K562 (cell line): ENCODE measurements at regions not wholly inside any gene's neighbourhood (a gene's known extent, or its start where the extent isn't known, plus 50 kb on each side); places are given as distances from the start of the nearest gene placed in this dataset.

Experiments used
- ATAC-seq: fragments of 200-7000 bp; cut with Tn5 transposase; 3 replicates; pipeline ENCODE4 v1.9.1; 2020; ENCODE audit warnings: moderate library complexity
- BruUV-seq: library from RNA; stranded (reverse); fragments of 400-500 nt; replicated peaks from 2 replicates; lab custom pipeline; 2021; lab: Mats Ljungman, UMichigan
- CTCF ChIA-PET: fragments of 300-600 bp; formaldehyde crosslinking; extraction: SDS; loops from one replicate; lab custom pipeline; 2021; ENCODE audit warnings: low intra/inter-chr PET ratio; lab: Yijun Ruan, JAX
- POLR2A ChIA-PET: fragments of 300-600, 350-650 bp; sonication (Branson Sonifier 250); formaldehyde crosslinking; extraction: SDS; loops from one replicate; lab custom pipeline; 2021; ENCODE audit warnings: antibody characterized with exemption, inconsistent platforms; lab: Yijun Ruan, JAX
- DNase-seq, 4 experiments: peaks; one replicate each; pipeline versions ENCODE4 v3.0.0 to v3.0.0-alpha.2; 2011 to 2018; ENCODE audit warnings: low spot score in 3 of 4, mixed read lengths in 3 of 4; ENCODE audit errors: extremely low read depth in 1 of 4
- FAIRE-seq: peaks from 2 replicates; lab custom pipeline; 2011; peaks lifted over from hg19 to GRCh38; lab: Jason Lieb, UNC
- H2AFZ ChIP-seq: 2 replicates; pipeline ENCODE4 v1.6.0; 2011; ENCODE audit warnings: low read depth, low read length, control low read depth, inconsistent platforms
- H3K27ac ChIP-seq: fragments of 200-600 bp; 3 replicates; pipeline ENCODE4 v1.8.0; 2011; ENCODE audit warnings: low read depth, mild to moderate bottlenecking, control low read depth, inconsistent platforms, low read length, moderate library complexity, mixed read lengths; ENCODE audit errors: extremely low read depth
- H3K27me3 ChIP-seq, 2 experiments: fragments of 300-600 bp in 1 of 2; 2 replicates in 1 of 2; 3 replicates in 1 of 2; pipeline versions ENCODE4 v1.6.0 to v1.8.0; 2011; ENCODE audit warnings: inconsistent platforms in 2 of 2, low read length in 2 of 2, mild to moderate bottlenecking in 1 of 2, mixed read lengths in 1 of 2, moderate library complexity in 1 of 2; ENCODE audit not compliant: control insufficient read depth in 2 of 2, insufficient read depth in 2 of 2
- H3K36me3 ChIP-seq: fragments of 300-600 bp; 3 replicates; pipeline ENCODE4 v1.8.0; 2011; ENCODE audit warnings: mild to moderate bottlenecking, low read length, inconsistent platforms; ENCODE audit not compliant: control insufficient read depth, insufficient read depth
- H3K4me1 ChIP-seq, 2 experiments: fragments of 200-600 bp in 1 of 2; replicated peaks in 1 of 2; 2 replicates in 1 of 2; 3 replicates in 1 of 2; pipeline versions ENCODE4 v1.5.1 to v1.8.0; 2011; ENCODE audit warnings: inconsistent platforms in 2 of 2, low read length in 2 of 2, mild to moderate bottlenecking in 1 of 2, mixed read lengths in 1 of 2, moderate library complexity in 1 of 2; ENCODE audit not compliant: control insufficient read depth in 2 of 2, insufficient read depth in 2 of 2
- H3K4me2 ChIP-seq: 2 replicates; pipeline ENCODE4 v1.6.1; 2011; ENCODE audit warnings: low read length, control low read depth, inconsistent platforms, mixed read lengths; ENCODE audit not compliant: insufficient read depth
- H3K4me3 ChIP-seq: fragments of 200-600 bp; sonication (generic), shearing (Covaris generic); 2 replicates; pipeline ENCODE4 v1.5.1; 2016; ENCODE audit warnings: control low read depth, inconsistent platforms
- H3K79me2 ChIP-seq: fragments of 200-600 bp; 3 replicates; pipeline ENCODE4 v1.8.0; 2011; ENCODE audit warnings: low read length, inconsistent platforms; ENCODE audit not compliant: control insufficient read depth, insufficient read depth
- H3K9ac ChIP-seq, 2 experiments: 2 replicates each; pipeline versions ENCODE4 v1.6.0 to v1.6.1; 2011; ENCODE audit warnings: low read depth in 2 of 2, low read length in 2 of 2, control low read depth in 1 of 2, inconsistent platforms in 1 of 2, mild to moderate bottlenecking in 1 of 2, mixed read lengths in 1 of 2; ENCODE audit not compliant: insufficient read depth in 1 of 2
- H3K9me1 ChIP-seq: one replicate; pipeline ENCODE4 v1.6.0; 2011; ENCODE audit warnings: inconsistent platforms, mild to moderate bottlenecking, low read length, moderate library complexity; ENCODE audit not compliant: control insufficient read depth, insufficient read depth
- H3K9me3 ChIP-seq: replicated peaks from 2 replicates; pipeline ENCODE4 v1.5.1; 2011; ENCODE audit warnings: low read depth, low read length, inconsistent platforms; ENCODE audit not compliant: control insufficient read depth, insufficient read depth
- H4K20me1 ChIP-seq: replicated peaks from 2 replicates; pipeline ENCODE4 v1.6.1; 2011; ENCODE audit warnings: low read length, inconsistent platforms, mixed read lengths; ENCODE audit not compliant: control insufficient read depth, insufficient read depth
- AFF1 ChIP-seq, 2 experiments: fragments of 450-650 bp; IDR thresholded peaks; 2 replicates each; pipeline ENCODE4 v1.6.1; 2018; ENCODE audit warnings: mild to moderate bottlenecking in 2 of 2, low read depth in 1 of 2; ENCODE audit not compliant: partially characterized antibody in 2 of 2
- ATF1 ChIP-seq, 2 experiments: fragments of 450-650 bp in 1 of 2; IDR thresholded peaks; 2 replicates each; pipeline ENCODE4 v1.6.1; 2016; ENCODE audit warnings: missing compliant biosample characterization in 1 of 2, missing genetic modification characterization in 1 of 2
- CBX5 ChIP-seq: IDR thresholded peaks from 2 replicates; pipeline ENCODE4 v1.6.1; 2014; ENCODE audit warnings: low read depth, borderline replicate concordance
- ERF ChIP-seq: fragments of 450-650 bp; formaldehyde crosslinking; IDR thresholded peaks from 2 replicates; pipeline ENCODE4 v1.4.0; 2020; ENCODE audit warnings: mild to moderate bottlenecking, mixed read lengths
- ETV5 ChIP-seq: sonication (generic); formaldehyde crosslinking; IDR thresholded peaks from 2 replicates; pipeline ENCODE4 v1.4.0; 2020; ENCODE audit warnings: low read depth, mild to moderate bottlenecking, missing genetic modification reagents
- FOXA1 ChIP-seq: fragments of 450-650 bp; IDR thresholded peaks from 2 replicates; pipeline ENCODE4 v1.6.1; 2016; ENCODE audit warnings: mild to moderate bottlenecking, borderline replicate concordance
- FOXA3 ChIP-seq, 2 experiments: fragments of 450-650 bp in 1 of 2; sonication (generic) in 1 of 2; formaldehyde crosslinking; IDR thresholded peaks in 1 of 2; conservative IDR thresholded peaks in 1 of 2; 2 replicates each; pipeline versions ENCODE4 v1.4.0 to v1.8.0; 2020 to 2022; ENCODE audit warnings: mild to moderate bottlenecking in 2 of 2, missing genetic modification reagents in 1 of 2
- FOXJ2 ChIP-seq: fragments of 200-800 bp; sonication (Bioruptor generic); IDR thresholded peaks from 2 replicates; pipeline ENCODE4 v1.6.1; 2016; ENCODE audit warnings: missing genetic modification characterization, missing compliant biosample characterization
- NCOA6 ChIP-seq: fragments of 450-650 bp; IDR thresholded peaks from 2 replicates; pipeline ENCODE4 v1.6.1; 2017; ENCODE audit warnings: mild to moderate bottlenecking
- NFRKB ChIP-seq: fragments of 450-650 bp; IDR thresholded peaks from 2 replicates; pipeline ENCODE4 v1.6.1; 2016; ENCODE audit warnings: low read depth
- POU5F1 ChIP-seq: fragments of 150-350 bp; IDR thresholded peaks from 2 replicates; pipeline ENCODE4 v1.6.1; 2014; ENCODE audit warnings: borderline replicate concordance, low read length, low read depth, mild to moderate bottlenecking; ENCODE audit not compliant: partially characterized antibody
- SLC30A9 ChIP-seq: fragments of 250-450 bp; sonication (Bioruptor Pico); IDR thresholded peaks from 2 replicates; pipeline ENCODE4 v1.8.0; 2022; ENCODE audit warnings: mild to moderate bottlenecking, moderate library complexity
- ZBTB9 ChIP-seq: fragments of 450-650 bp; formaldehyde crosslinking; IDR thresholded peaks from 2 replicates; pipeline ENCODE4 v1.4.0; 2020; ENCODE audit warnings: mild to moderate bottlenecking, moderate library complexity
- ZFP1 ChIP-seq: fragments of 450-650 bp; formaldehyde crosslinking; IDR thresholded peaks from 2 replicates; pipeline ENCODE4 v1.4.0; 2020; ENCODE audit warnings: mild to moderate bottlenecking, mixed read lengths
- ZNF239 ChIP-seq: fragments of 250-450 bp; sonication (Bioruptor Pico); IDR thresholded peaks from 2 replicates; pipeline ENCODE4 v1.4.0; 2020; ENCODE audit warnings: mild to moderate bottlenecking
- ZNF512 ChIP-seq: IDR thresholded peaks from 2 replicates; pipeline ENCODE4 v1.6.1; 2016; ENCODE audit warnings: missing genetic modification characterization, missing compliant biosample characterization
- ZSCAN32 ChIP-seq: fragments of 450-650 bp; formaldehyde crosslinking; IDR thresholded peaks from 2 replicates; pipeline ENCODE4 v1.4.0; 2020; ENCODE audit warnings: mild to moderate bottlenecking, moderate library complexity
- WGBS: fragments of 100-300 bp; shearing (Covaris generic); methylation state at CpG from one replicate; pipeline ENCODE4 v1.1.6; 2016; ENCODE audit warnings: low coverage, mixed read lengths; ENCODE audit not compliant: insufficient coverage; ENCODE audit errors: missing lambda C conversion rate; 5-methylcytosine and 5-hydroxymethylcytosine counted together
- in situ Hi-C: fragments of 300-500 bp; cut with MboI; formaldehyde crosslinking; loops from 4 replicates; pipeline ENCODE4 v1.15.0; 2018; ENCODE audit warnings: inconsistent platforms, mixed read lengths
- intact Hi-C: fragments of 100-400 bp; cut with micrococcal nuclease; formaldehyde crosslinking; loops from 2 replicates; pipeline ENCODE4 v1.14.2; 2022

- ATAC-seq (no peak), DNase-seq (no peak), FAIRE-seq (no peak)
- no TSS peak for BruUV-seq
- POLR2A ChIA-PET, result no interaction called here
- no peaks in the 10 kb centered on the region for H3K27me3 ChIP-seq
- H3K27ac ChIP-seq, result no peak overlapping the region
- no peaks in the 10 kb centered on the region for H3K36me3 ChIP-seq
- intact Hi-C loops (no loop called here), in situ Hi-C loops (no loop called here)
- H4K20me1 ChIP-seq, result no peaks in the 10 kb centered on the region
- H3K4me1 ChIP-seq, result no peaks in the 10 kb centered on the region
- WGBS, result 0% methylated on average over 1 of the region's 1 CpG
- no peak overlapping the region for H3K9ac ChIP-seq
- CTCF ChIA-PET, result no interaction called here
- no peak overlapping the region for H3K4me3 ChIP-seq
- no peak overlapping the region for H2AFZ ChIP-seq
- H3K9me3 ChIP-seq, result no peaks in the 10 kb centered on the region
- H3K4me2 ChIP-seq, result no peak overlapping the region
- no peaks in the 10 kb centered on the region for H3K9me1 ChIP-seq
- H3K79me2 ChIP-seq, result no peaks in the 10 kb centered on the region
- TF ChIP-seq CBX5, result no peak
- TF ChIP-seq ETV5 (CRISPR knock-in tag), result no peak
- no peak for TF ChIP-seq FOXA1
- no peak for TF ChIP-seq SLC30A9
- no peak for TF ChIP-seq NCOA6
- no peak for TF ChIP-seq POU5F1
- no peak for TF ChIP-seq NFRKB
- no peak for TF ChIP-seq ZFP1 (CRISPR knock-in tag)
- TF ChIP-seq FOXJ2, result no peak
- no peak for TF ChIP-seq ZNF239 (CRISPR knock-in tag)
- no peak for TF ChIP-seq FOXA3 (CRISPR knock-in tag; conservative IDR thresholded peaks at IDR 0.05 in 1 of 2, IDR thresholded peaks at IDR 0.05 in 1 of 2)
- no peak for TF ChIP-seq ZNF512 (tag)
- TF ChIP-seq ERF (CRISPR knock-in tag), result no peak
- no peak for TF ChIP-seq ZSCAN32 (CRISPR knock-in tag)
- no peak for TF ChIP-seq AFF1 (IDR thresholded peaks at IDR 0.05; ENCODE audit: low read depth in 1 of 2, partially characterized antibody in 2 of 2)
- TF ChIP-seq ZBTB9 (CRISPR knock-in tag), result no peak
- no peak for TF ChIP-seq ATF1 (CRISPR knock-in tag; IDR thresholded peaks at IDR 0.05)
- TF ChIP-seq ATF1 (tag; IDR thresholded peaks at IDR 0.05), result no peak
Observed at GRCh38 chr7:121666306-121666705, 206.7 kb upstream of the PTPRZ1 start.
